PC-9 (cell line): ENCODE measurements at regions not wholly inside any gene's neighbourhood (a gene's known extent, or its start where the extent isn't known, plus 50 kb on each side); places are given as distances from the start of the nearest gene placed in this dataset.

Experiments
- BruUV-seq: library from RNA; stranded (reverse); fragments of 400-500 nt; replicated peaks from 2 replicates; lab custom pipeline; 2021; lab: Mats Ljungman, UMichigan
- CTCF ChIA-PET: fragments of 300-600 bp; sonication (Branson Sonifier 250); formaldehyde crosslinking; loops from one replicate; lab custom pipeline; 2022; ENCODE audit warnings: antibody characterized with exemption; lab: Charles Lee
- POLR2A ChIA-PET: fragments of 300-600 bp; sonication (Branson Sonifier 250); formaldehyde crosslinking; loops from one replicate; lab custom pipeline; 2022; ENCODE audit warnings: antibody characterized with exemption; ENCODE audit not compliant: unreplicated experiment; lab: Charles Lee
- DNase-seq, 2 experiments: peaks; one replicate each; pipeline versions ENCODE4 v3.0.0 to v3.0.0-alpha.2; 2015 to 2022; ENCODE audit warnings: mixed read lengths in 1 of 2
- H2AFZ ChIP-seq: fragments of 200-600 bp; sonication (generic); 2 replicates; pipeline ENCODE4 v1.8.1; 2017; ENCODE audit warnings: antibody characterized with exemption
- H3F3A ChIP-seq: fragments of 200-600 bp; sonication (generic); 2 replicates; pipeline ENCODE4 v1.8.1; 2017; ENCODE audit warnings: antibody characterized with exemption, mild to moderate bottlenecking, low read depth; ENCODE audit not compliant: insufficient read depth
- H3K27ac ChIP-seq: fragments of 200-600 bp; sonication (generic); 2 replicates; pipeline ENCODE4 v1.6.1; 2016; ENCODE audit warnings: mixed run types
- H3K27me3 ChIP-seq: fragments of 200-600 bp; sonication (generic); 2 replicates; pipeline ENCODE4 v1.6.1; 2016; ENCODE audit warnings: low read depth, mixed run types; ENCODE audit not compliant: insufficient read depth
- H3K36me3 ChIP-seq: fragments of 200-600 bp; sonication (generic); 2 replicates; pipeline ENCODE4 v1.6.1; 2016; ENCODE audit warnings: low read depth, mixed run types
- H3K4me1 ChIP-seq: fragments of 200-600 bp; sonication (generic); replicated peaks from 2 replicates; pipeline ENCODE4 v1.6.1; 2016; ENCODE audit warnings: mixed run types; ENCODE audit not compliant: insufficient read depth
- H3K4me2 ChIP-seq: fragments of 200-600 bp; sonication (generic); 2 replicates; pipeline ENCODE4 v1.6.1; 2017; ENCODE audit warnings: mixed run types
- H3K4me3 ChIP-seq: fragments of 200-600 bp; sonication (generic); 2 replicates; pipeline ENCODE4 v1.6.1; 2016; ENCODE audit warnings: mixed run types
- H3K79me2 ChIP-seq: fragments of 200-600 bp; sonication (generic); 2 replicates; pipeline ENCODE4 v1.6.1; 2017; ENCODE audit warnings: low read depth, mixed run types
- H3K9me2 ChIP-seq: fragments of 200-600 bp; sonication (generic); 2 replicates; pipeline ENCODE4 v1.8.1; 2017; ENCODE audit warnings: mild to moderate bottlenecking; ENCODE audit not compliant: insufficient read depth
- H3K9me3 ChIP-seq: fragments of 200-600 bp; sonication (generic); 2 replicates; pipeline ENCODE4 v1.8.1; 2016; ENCODE audit warnings: low read depth; ENCODE audit not compliant: insufficient read depth
- H4K20me1 ChIP-seq: fragments of 200-600 bp; sonication (generic); 2 replicates; pipeline ENCODE4 v1.8.1; 2017; ENCODE audit not compliant: insufficient read depth
- EZH2 ChIP-seq: fragments of 200-600 bp; sonication (generic); IDR thresholded peaks from 2 replicates; pipeline ENCODE4 v1.8.0; 2017; ENCODE audit warnings: antibody characterized with exemption, low read depth
- intact Hi-C: fragments of 100-400 bp; cut with micrococcal nuclease; formaldehyde crosslinking; loops from one replicate; pipeline ENCODE4 v1.10.0; 2022; ENCODE audit not compliant: unreplicated experiment
- TF ChIP-seq, protein P1 (sequence below): fragments of 200-600 bp; sonication (generic); conservative IDR thresholded peaks from 2 replicates; pipeline ENCODE4 v1.6.1; 2017; ENCODE audit warnings: mixed run types, antibody characterized with exemption, mild to moderate bottlenecking, moderate library complexity

DNA sequence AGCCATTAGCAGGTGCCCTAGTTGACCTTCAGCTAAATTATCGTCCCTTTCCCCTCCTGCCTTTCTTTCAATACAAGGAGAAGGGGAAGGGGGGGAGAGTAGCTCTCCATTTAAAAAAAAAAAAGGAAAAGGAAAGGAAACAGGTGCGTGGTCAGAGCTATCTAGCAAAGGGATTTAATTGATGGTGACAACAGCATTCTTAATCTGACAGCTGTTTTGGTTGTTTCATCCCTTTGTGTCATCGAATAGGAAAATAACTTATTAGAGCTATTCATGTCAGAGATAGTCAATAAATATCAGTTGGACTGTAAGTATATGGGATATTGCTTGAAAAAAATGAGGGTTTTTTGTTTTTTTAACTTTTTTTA is 195.2 kb upstream of the SASH1 start:
- no peak overlapping the region for H3K4me2 ChIP-seq
- H3K4me3 ChIP-seq, result no peak overlapping the region

GRCh38 chr6:148151896-148152643 is 190.6 kb upstream of the SASH1 start:
- Histone ChIP-seq H3K27me3 (no peaks in the 10 kb centered on the region), H3K9me3 (no peaks in the 10 kb centered on the region), H3K4me1 (no peaks in the 10 kb centered on the region), H3K9me2 (no peaks in the 10 kb centered on the region), H2AFZ (no peak overlapping the region), H3F3A (no peaks in the 10 kb centered on the region), H3K4me3 (no peak overlapping the region), H3K4me2 (no peak overlapping the region), H4K20me1 (no peaks in the 10 kb centered on the region), H3K27ac (no peak overlapping the region), H3K79me2 (no peaks in the 10 kb centered on the region), H3K36me3 (no peaks in the 10 kb centered on the region; the same call in 1 of the 2 replicates)
- POLR2A ChIA-PET, result no interaction called here
- no TSS peak for BruUV-seq
- intact Hi-C loops, result no loop called here
- TF ChIP-seq, protein P1, sequence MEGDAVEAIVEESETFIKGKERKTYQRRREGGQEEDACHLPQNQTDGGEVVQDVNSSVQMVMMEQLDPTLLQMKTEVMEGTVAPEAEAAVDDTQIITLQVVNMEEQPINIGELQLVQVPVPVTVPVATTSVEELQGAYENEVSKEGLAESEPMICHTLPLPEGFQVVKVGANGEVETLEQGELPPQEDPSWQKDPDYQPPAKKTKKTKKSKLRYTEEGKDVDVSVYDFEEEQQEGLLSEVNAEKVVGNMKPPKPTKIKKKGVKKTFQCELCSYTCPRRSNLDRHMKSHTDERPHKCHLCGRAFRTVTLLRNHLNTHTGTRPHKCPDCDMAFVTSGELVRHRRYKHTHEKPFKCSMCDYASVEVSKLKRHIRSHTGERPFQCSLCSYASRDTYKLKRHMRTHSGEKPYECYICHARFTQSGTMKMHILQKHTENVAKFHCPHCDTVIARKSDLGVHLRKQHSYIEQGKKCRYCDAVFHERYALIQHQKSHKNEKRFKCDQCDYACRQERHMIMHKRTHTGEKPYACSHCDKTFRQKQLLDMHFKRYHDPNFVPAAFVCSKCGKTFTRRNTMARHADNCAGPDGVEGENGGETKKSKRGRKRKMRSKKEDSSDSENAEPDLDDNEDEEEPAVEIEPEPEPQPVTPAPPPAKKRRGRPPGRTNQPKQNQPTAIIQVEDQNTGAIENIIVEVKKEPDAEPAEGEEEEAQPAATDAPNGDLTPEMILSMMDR, result no peak
- TF ChIP-seq EZH2, result no peak
- CTCF ChIA-PET, result no interaction called here
- DNase-seq, result no peak

More for the DNA sequence above, 195.2 kb upstream of the SASH1 start:
- intact Hi-C loops, result no loop called here
- POLR2A ChIA-PET, result no interaction called here
- Histone ChIP-seq H3K27ac (no peak overlapping the region), H3K27me3 (no peaks in the 10 kb centered on the region), H3K9me3 (no peaks in the 10 kb centered on the region), H3F3A (no peaks in the 10 kb centered on the region; the same call in 1 of the 2 replicates), H3K4me1 (peaks cover 11% of the 10 kb centered on the region), H2AFZ (no peak overlapping the region), H3K9me2 (no peaks in the 10 kb centered on the region), H3K36me3 (no peaks in the 10 kb centered on the region; the same call in 1 of the 2 replicates), H3K79me2 (no peaks in the 10 kb centered on the region), H4K20me1 (no peaks in the 10 kb centered on the region)
- DNase-seq, result no peak
- BruUV-seq, result no TSS peak
- CTCF ChIA-PET, result no interaction called here
- TF ChIP-seq, protein P1, result no peak
- TF ChIP-seq EZH2, result no peak

DNA sequence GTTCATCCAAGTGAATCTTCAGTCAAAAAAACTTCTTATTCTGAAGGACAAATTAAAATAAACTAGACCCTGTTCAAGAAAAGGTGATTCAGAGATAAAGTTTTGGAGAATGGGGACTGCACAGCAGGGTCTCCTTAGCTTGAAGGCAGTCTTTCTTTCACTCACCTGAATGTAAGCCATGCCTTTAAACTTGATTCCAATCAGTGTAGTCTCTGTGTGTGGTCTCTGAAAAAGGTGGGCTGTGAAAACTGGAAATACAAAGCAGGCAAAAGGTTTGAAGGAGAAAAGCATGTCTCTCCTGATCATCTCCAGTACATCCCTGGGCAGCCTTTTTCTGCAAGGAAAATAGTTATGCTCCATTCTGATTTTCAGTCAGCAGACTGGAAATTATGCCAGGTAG is 188.0 kb upstream of the SASH1 start:
- Histone ChIP-seq H3K4me2 (no peak overlapping the region), H3K27ac (no peak overlapping the region), H3K9me2 (no peaks in the 10 kb centered on the region), H4K20me1 (no peaks in the 10 kb centered on the region), H3K4me3 (no peak overlapping the region), H3K4me1 (no peaks in the 10 kb centered on the region), H3K79me2 (no peaks in the 10 kb centered on the region), H3F3A (no peaks in the 10 kb centered on the region), H2AFZ (no peak overlapping the region), H3K36me3 (no peaks in the 10 kb centered on the region; the same call in 1 of the 2 replicates), H3K9me3 (no peaks in the 10 kb centered on the region), H3K27me3 (no peaks in the 10 kb centered on the region)
- intact Hi-C loops, result no loop called here
- no TSS peak for BruUV-seq
- DNase-seq, result no peak
- CTCF ChIA-PET, result no interaction called here
- POLR2A ChIA-PET, result no interaction called here
- TF ChIP-seq, protein P1, result no peak
- TF ChIP-seq EZH2, result no peak
